IMR-90 (cell line): ENCODE measurements at regions not wholly inside any gene's neighbourhood (a gene's known extent, or its start where the extent isn't known, plus 50 kb on each side); places are given as distances from the start of the nearest gene placed in this dataset.

ENCODE experiments used
- ATAC-seq: fragments of 200-7000 bp; cut with Tn5 transposase; 2 replicates; pipeline ENCODE4 v1.9.1; 2020; ENCODE audit warnings: low read depth, mild to moderate bottlenecking, moderate library complexity
- BruUV-seq: library from RNA; stranded (reverse); fragments of 400-500 nt; replicated peaks from 2 replicates; lab custom pipeline; 2021; lab: Mats Ljungman, UMichigan
- CTCF ChIA-PET: fragments of 300-600 bp; formaldehyde crosslinking; extraction: SDS; loops from one replicate; lab custom pipeline; 2021; ENCODE audit warnings: antibody characterized with exemption; lab: Yijun Ruan, JAX
- POLR2A ChIA-PET: fragments of 300-600 bp; sonication (Branson Sonifier 250); formaldehyde crosslinking; loops from one replicate; lab custom pipeline; 2022; ENCODE audit warnings: antibody characterized with exemption; ENCODE audit not compliant: unreplicated experiment; lab: Charles Lee
- DNase-seq: peaks from one replicate; pipeline ENCODE4 v3.0.0; 2013
- H2AFZ ChIP-seq: replicated peaks from 2 replicates; pipeline ENCODE3; 2013; ENCODE audit warnings: low read length, mild to moderate bottlenecking; ENCODE audit not compliant: poor library complexity
- H2AK5ac ChIP-seq: 2 replicates; pipeline ENCODE4 v1.6.1; 2013; ENCODE audit warnings: low read depth, low read length, inconsistent platforms
- H2AK9ac ChIP-seq: replicated peaks from 2 replicates; pipeline ENCODE3; 2013; ENCODE audit warnings: mild to moderate bottlenecking, low read depth, low read length, moderate library complexity; ENCODE audit not compliant: poor library complexity
- H2BK120ac ChIP-seq: 2 replicates; pipeline ENCODE4 v1.6.1; 2013; ENCODE audit warnings: low read depth, low read length, inconsistent platforms
- H2BK15ac ChIP-seq: 3 replicates; pipeline ENCODE4 v1.6.1; 2013; ENCODE audit warnings: low read depth, low read length, inconsistent platforms
- H2BK20ac ChIP-seq: 2 replicates; pipeline ENCODE4 v1.6.1; 2013; ENCODE audit warnings: low read depth, mild to moderate bottlenecking, inconsistent platforms, low read length, moderate library complexity
- H2BK5ac ChIP-seq: 2 replicates; pipeline ENCODE4 v1.6.1; 2013; ENCODE audit warnings: mild to moderate bottlenecking, low read depth, low read length, inconsistent platforms; ENCODE audit not compliant: poor library complexity, severe bottlenecking
- H3K14ac ChIP-seq: replicated peaks from 2 replicates; pipeline ENCODE4 v1.6.1; 2013; ENCODE audit warnings: low read depth, low read length, inconsistent platforms
- H3K18ac ChIP-seq: 2 replicates; pipeline ENCODE4 v1.6.1; 2013; ENCODE audit warnings: low read depth, low read length, control low read depth
- H3K23ac ChIP-seq: 2 replicates; pipeline ENCODE4 v1.6.1; 2013; ENCODE audit warnings: low read depth, low read length, inconsistent platforms
- H3K27ac ChIP-seq: 2 replicates; pipeline ENCODE4 v1.5.1; 2013; ENCODE audit warnings: mild to moderate bottlenecking, control low read depth, low read length; ENCODE audit not compliant: insufficient read depth
- H3K27me3 ChIP-seq: 2 replicates; pipeline ENCODE4 v1.6.1; 2013; ENCODE audit warnings: low read length; ENCODE audit not compliant: control insufficient read depth, insufficient read depth
- H3K36me3 ChIP-seq: 2 replicates; pipeline ENCODE4 v1.6.1; 2013; ENCODE audit warnings: low read length, mixed read lengths; ENCODE audit not compliant: control insufficient read depth, insufficient read depth
- H3K4ac ChIP-seq: 2 replicates; pipeline ENCODE4 v1.6.1; 2013; ENCODE audit warnings: low read depth, low read length, inconsistent platforms
- H3K4me1 ChIP-seq: 2 replicates; pipeline ENCODE4 v1.6.1; 2013; ENCODE audit warnings: low read length, mixed read lengths; ENCODE audit not compliant: control insufficient read depth, insufficient read depth
- H3K4me2 ChIP-seq: 2 replicates; pipeline ENCODE4 v1.6.1; 2013; ENCODE audit warnings: low read depth, mild to moderate bottlenecking, control low read depth, low read length, moderate library complexity
- H3K4me3 ChIP-seq: 2 replicates; pipeline ENCODE4 v1.5.1; 2013; ENCODE audit warnings: low read depth, mild to moderate bottlenecking, control low read depth, low read length, moderate library complexity; ENCODE audit not compliant: insufficient read depth
- H3K56ac ChIP-seq: 2 replicates; pipeline ENCODE4 v1.6.1; 2013; ENCODE audit warnings: low read length, inconsistent platforms; ENCODE audit not compliant: insufficient read depth; ENCODE audit errors: extremely low read depth
- H3K79me1 ChIP-seq, 2 experiments: 2 replicates each; pipeline ENCODE4 v1.6.1; 2013; ENCODE audit warnings: low read length in 2 of 2, inconsistent platforms in 1 of 2, low read depth in 1 of 2
- H3K9ac ChIP-seq: 2 replicates; pipeline ENCODE4 v1.6.1; 2013; ENCODE audit warnings: low read depth, low read length, control low read depth
- H3K9me1 ChIP-seq: 2 replicates; pipeline ENCODE4 v1.6.1; 2013; ENCODE audit warnings: low read length, inconsistent platforms; ENCODE audit not compliant: insufficient read depth
- H3K9me3 ChIP-seq: 2 replicates; pipeline ENCODE4 v1.6.1; 2013; ENCODE audit warnings: low read length; ENCODE audit not compliant: control insufficient read depth, insufficient read depth
- H4K20me1 ChIP-seq: 2 replicates; pipeline ENCODE4 v1.6.1; 2013; ENCODE audit warnings: low read length, inconsistent platforms; ENCODE audit not compliant: insufficient read depth
- H4K5ac ChIP-seq: 2 replicates; pipeline ENCODE4 v1.6.1; 2013; ENCODE audit warnings: mild to moderate bottlenecking, low read depth, low read length, control low read depth
- H4K8ac ChIP-seq, 2 experiments: 2 replicates each; pipeline ENCODE4 v1.6.1; 2013; ENCODE audit warnings: low read depth in 2 of 2, low read length in 2 of 2, control low read depth in 1 of 2, inconsistent platforms in 1 of 2
- H4K91ac ChIP-seq: 2 replicates; pipeline ENCODE4 v1.6.1; 2013; ENCODE audit warnings: low read depth, low read length, inconsistent platforms; ENCODE audit not compliant: insufficient read depth
- BHLHE40 ChIP-seq: fragments of 150-350 bp; IDR thresholded peaks from 2 replicates; pipeline ENCODE4 v1.6.1; 2016; ENCODE audit warnings: mild to moderate bottlenecking, low read depth, low read length
- CEBPB ChIP-seq: IDR thresholded peaks from 2 replicates; pipeline ENCODE4 v1.6.1; 2012; ENCODE audit warnings: low read depth, low read length, improper control_type of control experiment
- CHD1 ChIP-seq: IDR thresholded peaks from 2 replicates; pipeline ENCODE4 v1.6.1; 2012; ENCODE audit warnings: low read depth, low read length, improper control_type of control experiment
- FOS ChIP-seq: fragments of 150-350 bp; IDR thresholded peaks from 2 replicates; pipeline ENCODE4 v1.6.1; 2016; ENCODE audit warnings: low read depth, low read length
- MAFK ChIP-seq: IDR thresholded peaks from 2 replicates; pipeline ENCODE4 v1.6.1; 2012; ENCODE audit warnings: low read depth, low read length, improper control_type of control experiment
- MAZ ChIP-seq: IDR thresholded peaks from 2 replicates; pipeline ENCODE4 v1.6.1; 2012; ENCODE audit warnings: low read depth, mild to moderate bottlenecking, low read length, improper control_type of control experiment, moderate library complexity, borderline replicate concordance
- MXI1 ChIP-seq: IDR thresholded peaks from 2 replicates; pipeline ENCODE4 v1.6.1; 2012; ENCODE audit warnings: low read depth, mild to moderate bottlenecking, low read length, moderate library complexity, borderline replicate concordance
- NFE2L2 ChIP-seq: fragments of 150-350 bp; IDR thresholded peaks from 2 replicates; pipeline ENCODE4 v1.6.1; 2016; ENCODE audit warnings: low read depth, mild to moderate bottlenecking, low read length
- POLR2A ChIP-seq: IDR thresholded peaks from 2 replicates; pipeline ENCODE4 v1.6.1; 2012; ENCODE audit warnings: mild to moderate bottlenecking, low read depth, low read length
- RAD21 ChIP-seq: IDR thresholded peaks from 2 replicates; pipeline ENCODE4 v1.6.1; 2012; ENCODE audit warnings: low read length, improper control_type of control experiment
- RCOR1 ChIP-seq: IDR thresholded peaks from 2 replicates; pipeline ENCODE4 v1.6.1; 2012; ENCODE audit warnings: mild to moderate bottlenecking, low read length, improper control_type of control experiment; ENCODE audit not compliant: insufficient replicate concordance
- RFX5 ChIP-seq: IDR thresholded peaks from 2 replicates; pipeline ENCODE4 v1.8.0; 2012; ENCODE audit warnings: low read depth, mild to moderate bottlenecking, low read length, moderate library complexity
- SMC3 ChIP-seq: fragments of 150-350 bp; IDR thresholded peaks from 2 replicates; pipeline ENCODE4 v1.6.1; 2016; ENCODE audit warnings: low read depth, mild to moderate bottlenecking, antibody characterized with exemption, low read length, moderate library complexity
- WGBS, 2 experiments: methylation state at CpG; one replicate each; pipeline versions ENCODE4 v1.1.5 to v1.1.7; 2013; ENCODE audit warnings: missing lambda C conversion rate in 2 of 2; ENCODE audit not compliant: insufficient read length in 1 of 2; ENCODE audit errors: extremely low coverage in 2 of 2; 5-methylcytosine and 5-hydroxymethylcytosine counted together
- dilution Hi-C: fragments of 300-500 bp; cut with HindIII; formaldehyde crosslinking; loops from one replicate; pipeline ENCODE4 v1.14.3; 2018; ENCODE audit warnings: low sequenced_read_pairs; ENCODE audit not compliant: unreplicated experiment
- in situ Hi-C: fragments of 300-500 bp; cut with MboI; formaldehyde crosslinking; loops from 3 replicates; pipeline ENCODE4 v1.14.3; 2019; ENCODE audit warnings: low sequenced_read_pairs, inconsistent platforms, mixed read lengths
- intact Hi-C: fragments of 100-400 bp; cut with micrococcal nuclease; formaldehyde crosslinking; loops from 2 replicates; pipeline ENCODE4 v1.10.0; 2022
- TF ChIP-seq, protein P1 (sequence below): fragments of 150-350 bp; IDR thresholded peaks from 2 replicates; pipeline ENCODE4 v1.6.1; 2017; ENCODE audit warnings: mild to moderate bottlenecking, antibody characterized with exemption, low read length, low read depth
- TF ChIP-seq, protein P2 (sequence below): conservative IDR thresholded peaks from 2 replicates; pipeline ENCODE4 v1.5.1; 2012; ENCODE audit warnings: mild to moderate bottlenecking, low read depth, low read length, improper control_type of control experiment
- TF ChIP-seq, protein P3 (sequence below): fragments of 150-350 bp; IDR thresholded peaks from 2 replicates; pipeline ENCODE4 v1.6.1; 2016; ENCODE audit warnings: low read depth, mild to moderate bottlenecking, low read length, moderate library complexity, borderline replicate concordance

DNA sequence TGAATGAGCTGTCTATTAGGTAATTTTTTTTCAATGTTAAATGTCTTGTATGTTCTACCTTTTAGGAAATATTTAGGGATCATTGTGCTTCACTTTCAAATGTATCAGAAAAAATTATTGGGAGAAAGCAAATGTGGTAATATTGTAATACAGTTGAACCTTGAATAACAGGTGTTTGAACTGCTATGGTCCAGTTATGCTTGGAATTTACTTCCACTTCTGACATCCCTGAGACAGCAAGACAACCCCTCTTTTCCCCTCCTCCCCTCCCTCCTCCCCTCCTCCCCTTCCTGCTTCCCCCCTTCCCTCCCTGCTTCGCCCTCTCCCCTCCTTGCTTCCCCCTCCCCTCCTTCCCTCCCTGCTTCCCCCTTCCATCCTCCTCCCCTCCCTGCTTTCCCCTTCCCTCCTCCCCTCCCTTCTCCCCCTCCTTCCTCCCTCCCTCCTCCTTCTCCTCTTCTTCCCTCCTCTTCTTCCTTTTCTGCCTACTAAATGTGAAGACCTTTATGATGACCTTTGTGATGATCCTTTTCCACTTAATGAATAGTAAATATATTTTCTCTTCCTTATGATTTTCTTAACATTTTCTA, 146.6 kb downstream of the FGF1 start:
- Histone ChIP-seq H3K79me1 (peaks cover 0 to 5% of the 10 kb centered on the region in 2 experiments; a peak in 2 of 4 replicates), H3K56ac (no peak overlapping the region), H2AK5ac (no peak overlapping the region), H3K9me3 (no peaks in the 10 kb centered on the region), H3K4ac (no peak overlapping the region), H4K8ac (no peak overlapping the region), H3K4me2 (no peak overlapping the region), H2BK15ac (no peak overlapping the region), H3K9me1 (peaks cover 10% of the 10 kb centered on the region), H2BK120ac (no peak overlapping the region), H3K36me3 (no peaks in the 10 kb centered on the region), H4K91ac (no peak overlapping the region), H3K9ac (no peak overlapping the region), H3K4me3 (no peak overlapping the region), H3K27me3 (no peaks in the 10 kb centered on the region), H3K18ac (no peak overlapping the region), H2BK20ac (no peak overlapping the region), H2AK9ac (no peak overlapping the region), H2AFZ (no peak overlapping the region), H3K27ac (no peak overlapping the region), H3K4me1 (peaks cover 7% of the 10 kb centered on the region), H4K5ac (no peak overlapping the region), H3K23ac (no peak overlapping the region), H3K14ac (no peak overlapping the region), H4K20me1 (no peaks in the 10 kb centered on the region), H2BK5ac (no peak overlapping the region)
- ATAC-seq (no peak), DNase-seq (no peak)
- ChIA-PET CTCF (interaction anchor here (1.7 kb wide), 1 partner anchor 10 kb away, joined by 5 read pairs; no protein-coding TSS in a partner anchor), POLR2A (no interaction called here)
- BruUV-seq = no TSS peak
- TF ChIP-seq POLR2A = no peak
- no peak for TF ChIP-seq RCOR1
- TF ChIP-seq MAZ = no peak
- TF ChIP-seq BHLHE40 = no peak
- TF ChIP-seq CHD1 = no peak
- TF ChIP-seq RFX5 = no peak
- TF ChIP-seq, protein P1, sequence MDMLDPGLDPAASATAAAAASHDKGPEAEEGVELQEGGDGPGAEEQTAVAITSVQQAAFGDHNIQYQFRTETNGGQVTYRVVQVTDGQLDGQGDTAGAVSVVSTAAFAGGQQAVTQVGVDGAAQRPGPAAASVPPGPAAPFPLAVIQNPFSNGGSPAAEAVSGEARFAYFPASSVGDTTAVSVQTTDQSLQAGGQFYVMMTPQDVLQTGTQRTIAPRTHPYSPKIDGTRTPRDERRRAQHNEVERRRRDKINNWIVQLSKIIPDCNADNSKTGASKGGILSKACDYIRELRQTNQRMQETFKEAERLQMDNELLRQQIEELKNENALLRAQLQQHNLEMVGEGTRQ = no peak
- TF ChIP-seq, protein P2, sequence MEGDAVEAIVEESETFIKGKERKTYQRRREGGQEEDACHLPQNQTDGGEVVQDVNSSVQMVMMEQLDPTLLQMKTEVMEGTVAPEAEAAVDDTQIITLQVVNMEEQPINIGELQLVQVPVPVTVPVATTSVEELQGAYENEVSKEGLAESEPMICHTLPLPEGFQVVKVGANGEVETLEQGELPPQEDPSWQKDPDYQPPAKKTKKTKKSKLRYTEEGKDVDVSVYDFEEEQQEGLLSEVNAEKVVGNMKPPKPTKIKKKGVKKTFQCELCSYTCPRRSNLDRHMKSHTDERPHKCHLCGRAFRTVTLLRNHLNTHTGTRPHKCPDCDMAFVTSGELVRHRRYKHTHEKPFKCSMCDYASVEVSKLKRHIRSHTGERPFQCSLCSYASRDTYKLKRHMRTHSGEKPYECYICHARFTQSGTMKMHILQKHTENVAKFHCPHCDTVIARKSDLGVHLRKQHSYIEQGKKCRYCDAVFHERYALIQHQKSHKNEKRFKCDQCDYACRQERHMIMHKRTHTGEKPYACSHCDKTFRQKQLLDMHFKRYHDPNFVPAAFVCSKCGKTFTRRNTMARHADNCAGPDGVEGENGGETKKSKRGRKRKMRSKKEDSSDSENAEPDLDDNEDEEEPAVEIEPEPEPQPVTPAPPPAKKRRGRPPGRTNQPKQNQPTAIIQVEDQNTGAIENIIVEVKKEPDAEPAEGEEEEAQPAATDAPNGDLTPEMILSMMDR = no peak
- TF ChIP-seq RAD21 = no peak
- TF ChIP-seq CEBPB = no peak
- TF ChIP-seq SMC3 = no peak
- no peak for TF ChIP-seq MXI1
- no peak for TF ChIP-seq FOS
- TF ChIP-seq NFE2L2 = no peak
- TF ChIP-seq MAFK = no peak
- TF ChIP-seq, protein P3, sequence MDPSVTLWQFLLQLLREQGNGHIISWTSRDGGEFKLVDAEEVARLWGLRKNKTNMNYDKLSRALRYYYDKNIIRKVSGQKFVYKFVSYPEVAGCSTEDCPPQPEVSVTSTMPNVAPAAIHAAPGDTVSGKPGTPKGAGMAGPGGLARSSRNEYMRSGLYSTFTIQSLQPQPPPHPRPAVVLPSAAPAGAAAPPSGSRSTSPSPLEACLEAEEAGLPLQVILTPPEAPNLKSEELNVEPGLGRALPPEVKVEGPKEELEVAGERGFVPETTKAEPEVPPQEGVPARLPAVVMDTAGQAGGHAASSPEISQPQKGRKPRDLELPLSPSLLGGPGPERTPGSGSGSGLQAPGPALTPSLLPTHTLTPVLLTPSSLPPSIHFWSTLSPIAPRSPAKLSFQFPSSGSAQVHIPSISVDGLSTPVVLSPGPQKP = no peak
- dilution Hi-C loops (loop anchor here (25.0 kb wide), 1 partner anchor 402 kb away; no protein-coding TSS in a partner anchor), intact Hi-C loops (no loop called here), in situ Hi-C loops (no loop called here)
- WGBS, 2 experiments = no CpG with 5 or more reads among the region's 1 CpG
